K562 (cell line): ENCODE measurements at regions not wholly inside any gene's neighbourhood (a gene's known extent, or its start where the extent isn't known, plus 50 kb on each side); places are given as distances from the start of the nearest gene placed in this dataset.

Experiments
- ATAC-seq: fragments of 200-7000 bp; cut with Tn5 transposase; 3 replicates; pipeline ENCODE4 v1.9.1; 2020; ENCODE audit warnings: moderate library complexity
- BruUV-seq: library from RNA; stranded (reverse); fragments of 400-500 nt; replicated peaks from 2 replicates; lab custom pipeline; 2021; lab: Mats Ljungman, UMichigan
- CTCF ChIA-PET: fragments of 300-600 bp; formaldehyde crosslinking; extraction: SDS; loops from one replicate; lab custom pipeline; 2021; ENCODE audit warnings: low intra/inter-chr PET ratio; lab: Yijun Ruan, JAX
- POLR2A ChIA-PET: fragments of 300-600, 350-650 bp; sonication (Branson Sonifier 250); formaldehyde crosslinking; extraction: SDS; loops from one replicate; lab custom pipeline; 2021; ENCODE audit warnings: antibody characterized with exemption, inconsistent platforms; lab: Yijun Ruan, JAX
- DNase-seq, 4 experiments: peaks; one replicate each; pipeline versions ENCODE4 v3.0.0 to v3.0.0-alpha.2; 2011 to 2018; ENCODE audit warnings: low spot score in 3 of 4, mixed read lengths in 3 of 4; ENCODE audit errors: extremely low read depth in 1 of 4
- FAIRE-seq: peaks from 2 replicates; lab custom pipeline; 2011; peaks lifted over from hg19 to GRCh38; lab: Jason Lieb, UNC
- H2AFZ ChIP-seq: 2 replicates; pipeline ENCODE4 v1.6.0; 2011; ENCODE audit warnings: low read depth, low read length, control low read depth, inconsistent platforms
- H3K27ac ChIP-seq: fragments of 200-600 bp; 3 replicates; pipeline ENCODE4 v1.8.0; 2011; ENCODE audit warnings: low read depth, mild to moderate bottlenecking, control low read depth, inconsistent platforms, low read length, moderate library complexity, mixed read lengths; ENCODE audit errors: extremely low read depth
- H3K27me3 ChIP-seq, 2 experiments: fragments of 300-600 bp in 1 of 2; 2 replicates in 1 of 2; 3 replicates in 1 of 2; pipeline versions ENCODE4 v1.6.0 to v1.8.0; 2011; ENCODE audit warnings: inconsistent platforms in 2 of 2, low read length in 2 of 2, mild to moderate bottlenecking in 1 of 2, mixed read lengths in 1 of 2, moderate library complexity in 1 of 2; ENCODE audit not compliant: control insufficient read depth in 2 of 2, insufficient read depth in 2 of 2
- H3K36me3 ChIP-seq: fragments of 300-600 bp; 3 replicates; pipeline ENCODE4 v1.8.0; 2011; ENCODE audit warnings: mild to moderate bottlenecking, low read length, inconsistent platforms; ENCODE audit not compliant: control insufficient read depth, insufficient read depth
- H3K4me1 ChIP-seq, 2 experiments: fragments of 200-600 bp in 1 of 2; replicated peaks in 1 of 2; 2 replicates in 1 of 2; 3 replicates in 1 of 2; pipeline versions ENCODE4 v1.5.1 to v1.8.0; 2011; ENCODE audit warnings: inconsistent platforms in 2 of 2, low read length in 2 of 2, mild to moderate bottlenecking in 1 of 2, mixed read lengths in 1 of 2, moderate library complexity in 1 of 2; ENCODE audit not compliant: control insufficient read depth in 2 of 2, insufficient read depth in 2 of 2
- H3K4me2 ChIP-seq: 2 replicates; pipeline ENCODE4 v1.6.1; 2011; ENCODE audit warnings: low read length, control low read depth, inconsistent platforms, mixed read lengths; ENCODE audit not compliant: insufficient read depth
- H3K4me3 ChIP-seq: fragments of 200-600 bp; sonication (generic), shearing (Covaris generic); 2 replicates; pipeline ENCODE4 v1.5.1; 2016; ENCODE audit warnings: control low read depth, inconsistent platforms
- H3K79me2 ChIP-seq: fragments of 200-600 bp; 3 replicates; pipeline ENCODE4 v1.8.0; 2011; ENCODE audit warnings: low read length, inconsistent platforms; ENCODE audit not compliant: control insufficient read depth, insufficient read depth
- H3K9ac ChIP-seq, 2 experiments: 2 replicates each; pipeline versions ENCODE4 v1.6.0 to v1.6.1; 2011; ENCODE audit warnings: low read depth in 2 of 2, low read length in 2 of 2, control low read depth in 1 of 2, inconsistent platforms in 1 of 2, mild to moderate bottlenecking in 1 of 2, mixed read lengths in 1 of 2; ENCODE audit not compliant: insufficient read depth in 1 of 2
- H3K9me1 ChIP-seq: one replicate; pipeline ENCODE4 v1.6.0; 2011; ENCODE audit warnings: inconsistent platforms, mild to moderate bottlenecking, low read length, moderate library complexity; ENCODE audit not compliant: control insufficient read depth, insufficient read depth
- H3K9me3 ChIP-seq: replicated peaks from 2 replicates; pipeline ENCODE4 v1.5.1; 2011; ENCODE audit warnings: low read depth, low read length, inconsistent platforms; ENCODE audit not compliant: control insufficient read depth, insufficient read depth
- H4K20me1 ChIP-seq: replicated peaks from 2 replicates; pipeline ENCODE4 v1.6.1; 2011; ENCODE audit warnings: low read length, inconsistent platforms, mixed read lengths; ENCODE audit not compliant: control insufficient read depth, insufficient read depth
- CBFB ChIP-seq: sonication (generic); formaldehyde crosslinking; IDR thresholded peaks from 2 replicates; pipeline ENCODE4 v1.4.0; 2020; ENCODE audit warnings: mild to moderate bottlenecking, missing genetic modification reagents
- CBX2 ChIP-seq: fragments of 200-600 bp; sonication (generic); IDR thresholded peaks from one replicate; pipeline ENCODE4 v1.6.1; 2012; ENCODE audit warnings: mild to moderate bottlenecking, low read length, inconsistent platforms; ENCODE audit not compliant: insufficient read depth, poor library complexity, severe bottlenecking
- DNMT1 ChIP-seq: fragments of 450-650 bp; IDR thresholded peaks from 2 replicates; pipeline ENCODE4 v1.6.1; 2016; ENCODE audit warnings: antibody characterized with exemption, mild to moderate bottlenecking
- HDAC6 ChIP-seq: IDR thresholded peaks from 2 replicates; pipeline ENCODE4 v1.6.1; 2012; ENCODE audit warnings: low read depth, mild to moderate bottlenecking, control low read depth, inconsistent platforms, low read length, moderate library complexity
- MEIS2 ChIP-seq: fragments of 450-650 bp; IDR thresholded peaks from 2 replicates; pipeline ENCODE4 v1.6.1; 2014; ENCODE audit warnings: mild to moderate bottlenecking; ENCODE audit not compliant: partially characterized antibody
- MTF1 ChIP-seq: fragments of 250-450 bp; sonication (Bioruptor Pico); IDR thresholded peaks from 2 replicates; pipeline ENCODE4 v1.9.0; 2021; ENCODE audit warnings: moderate library complexity, mild to moderate bottlenecking, inconsistent platforms, borderline replicate concordance
- NFE2 ChIP-seq: IDR thresholded peaks from 2 replicates; pipeline ENCODE4 v1.6.1; 2014; ENCODE audit warnings: antibody characterized with exemption, low read depth
- NR4A1 ChIP-seq, 2 experiments: fragments of 250-450 bp in 1 of 2; fragments of 450-650 bp in 1 of 2; sonication (Bioruptor Pico) in 1 of 2; IDR thresholded peaks; 2 replicates each; pipeline versions ENCODE4 v1.4.0 to v1.6.1; 2016 to 2020; ENCODE audit warnings: mild to moderate bottlenecking in 2 of 2, missing compliant biosample characterization in 1 of 2, missing genetic modification characterization in 1 of 2, moderate library complexity in 1 of 2
- XRCC5 ChIP-seq: fragments of 200-400 bp; formaldehyde crosslinking; IDR thresholded peaks from 2 replicates; pipeline ENCODE4 v1.6.1; 2017; ENCODE audit warnings: low read depth, mild to moderate bottlenecking, low read length
- WGBS: fragments of 100-300 bp; shearing (Covaris generic); methylation state at CpG from one replicate; pipeline ENCODE4 v1.1.6; 2016; ENCODE audit warnings: low coverage, mixed read lengths; ENCODE audit not compliant: insufficient coverage; ENCODE audit errors: missing lambda C conversion rate; 5-methylcytosine and 5-hydroxymethylcytosine counted together
- in situ Hi-C: fragments of 300-500 bp; cut with MboI; formaldehyde crosslinking; loops from 4 replicates; pipeline ENCODE4 v1.15.0; 2018; ENCODE audit warnings: inconsistent platforms, mixed read lengths
- intact Hi-C: fragments of 100-400 bp; cut with micrococcal nuclease; formaldehyde crosslinking; loops from 2 replicates; pipeline ENCODE4 v1.14.2; 2022
- TF ChIP-seq, protein P1 (sequence below): sonication (generic); formaldehyde crosslinking; IDR thresholded peaks from 2 replicates; pipeline ENCODE4 v1.8.0; 2022; ENCODE audit warnings: missing genetic modification reagents, mild to moderate bottlenecking, borderline replicate concordance
- TF ChIP-seq, protein P2 (sequence below): fragments of 450-650 bp; IDR thresholded peaks from 2 replicates; pipeline ENCODE4 v1.6.1; 2016; ENCODE audit warnings: low read depth

DNA sequence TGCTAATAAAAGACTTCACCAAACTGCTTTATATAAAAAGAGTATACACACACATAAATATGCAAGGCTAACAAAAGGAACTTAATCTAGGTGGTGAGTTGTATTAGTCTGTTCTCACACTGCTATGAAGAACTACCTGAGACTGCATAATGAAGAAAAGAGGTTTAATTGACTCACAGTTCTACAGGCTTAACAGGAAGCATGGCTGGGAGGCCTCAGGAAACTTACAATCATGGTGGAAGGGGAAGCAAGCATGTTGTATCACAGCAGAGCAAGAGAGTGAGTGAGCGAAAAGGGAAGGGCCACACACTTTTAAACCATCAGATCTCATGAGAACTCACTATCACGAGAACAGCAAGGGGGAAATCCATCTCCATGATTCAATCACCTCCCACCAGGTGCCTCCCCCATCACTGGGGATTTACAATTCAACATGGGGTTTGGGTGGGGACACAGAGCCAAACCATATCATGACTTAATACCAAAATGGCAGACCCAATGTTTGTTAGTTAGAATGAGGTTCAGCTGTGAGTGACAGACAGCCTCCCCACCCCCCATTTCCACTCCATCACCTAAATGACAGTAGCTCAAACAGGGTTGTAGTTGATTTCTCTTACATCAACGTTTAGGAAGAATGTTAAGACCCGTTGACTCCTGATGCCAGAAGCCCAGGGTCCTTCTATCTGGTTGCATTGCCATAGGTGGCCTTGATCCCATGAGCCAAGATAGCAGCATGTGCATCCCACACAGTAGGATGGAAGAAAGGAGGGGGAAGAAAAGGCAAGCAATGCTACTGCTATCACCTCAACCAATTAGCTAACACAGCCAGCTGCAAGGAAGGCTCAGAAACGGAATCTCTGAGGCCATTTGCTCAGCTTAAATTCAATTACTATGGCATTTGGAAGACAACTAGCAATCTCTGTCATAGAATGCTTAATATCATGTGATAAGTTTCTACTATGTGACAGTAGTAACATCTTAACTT is 77.0 kb downstream of the CCDC71L start:
- intact Hi-C loops = no loop called here
- WGBS = 53% methylated on average over 5 of the region's 5 CpGs
- H3K4me3 ChIP-seq = no peak overlapping the region
- ChIA-PET CTCF (no interaction called here), POLR2A (interaction anchor here (0.6 to 1.9 kb wide), 4 partner anchors 10 to 194 kb away, joined by 3 to 6 read pairs (median 3); no protein-coding TSS in a partner anchor)
- no peak for ATAC-seq
- no peak overlapping the region for H3K27ac ChIP-seq
- H3K9me3 ChIP-seq = no peaks in the 10 kb centered on the region
- no peak overlapping the region for H3K4me2 ChIP-seq
- no peaks in the 10 kb centered on the region for H3K79me2 ChIP-seq
- no peaks in the 10 kb centered on the region for H4K20me1 ChIP-seq
- H3K9ac ChIP-seq = no peak overlapping the region
- in situ Hi-C loops = no loop called here
- peaks cover 4% of the 10 kb centered on the region for H3K9me1 ChIP-seq
- peak overlapping the region; percentile 63; the same call in 1 of the 2 replicates for H2AFZ ChIP-seq
- no TSS peak for BruUV-seq
- FAIRE-seq = no peak
- peak in 1 of 4 experiments; percentile 15 for DNase-seq
- no peaks in the 10 kb centered on the region for H3K27me3 ChIP-seq
- H3K4me1 ChIP-seq = peaks cover 8 to 33% of the 10 kb centered on the region in 2 experiments
- H3K36me3 ChIP-seq = no peaks in the 10 kb centered on the region
- no peak for TF ChIP-seq DNMT1
- TF ChIP-seq XRCC5 = no peak
- TF ChIP-seq CBFB (CRISPR knock-in tag) = no peak
- no peak for TF ChIP-seq MTF1
- TF ChIP-seq HDAC6 = no peak
- TF ChIP-seq NFE2 = no peak
- TF ChIP-seq, protein P1, sequence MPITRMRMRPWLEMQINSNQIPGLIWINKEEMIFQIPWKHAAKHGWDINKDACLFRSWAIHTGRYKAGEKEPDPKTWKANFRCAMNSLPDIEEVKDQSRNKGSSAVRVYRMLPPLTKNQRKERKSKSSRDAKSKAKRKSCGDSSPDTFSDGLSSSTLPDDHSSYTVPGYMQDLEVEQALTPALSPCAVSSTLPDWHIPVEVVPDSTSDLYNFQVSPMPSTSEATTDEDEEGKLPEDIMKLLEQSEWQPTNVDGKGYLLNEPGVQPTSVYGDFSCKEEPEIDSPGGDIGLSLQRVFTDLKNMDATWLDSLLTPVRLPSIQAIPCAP (CRISPR knock-in tag) = no peak
- TF ChIP-seq CBX2 = no peak
- TF ChIP-seq NR4A1 (CRISPR knock-in tag; IDR thresholded peaks at IDR 0.05) = no peak
- 0 out of 2 replicates have a peak, but pooled peaks have one; percentile 33 for TF ChIP-seq NR4A1 (tag; IDR thresholded peaks at IDR 0.05)
- TF ChIP-seq MEIS2 = peak; percentile 70
- TF ChIP-seq, protein P2, sequence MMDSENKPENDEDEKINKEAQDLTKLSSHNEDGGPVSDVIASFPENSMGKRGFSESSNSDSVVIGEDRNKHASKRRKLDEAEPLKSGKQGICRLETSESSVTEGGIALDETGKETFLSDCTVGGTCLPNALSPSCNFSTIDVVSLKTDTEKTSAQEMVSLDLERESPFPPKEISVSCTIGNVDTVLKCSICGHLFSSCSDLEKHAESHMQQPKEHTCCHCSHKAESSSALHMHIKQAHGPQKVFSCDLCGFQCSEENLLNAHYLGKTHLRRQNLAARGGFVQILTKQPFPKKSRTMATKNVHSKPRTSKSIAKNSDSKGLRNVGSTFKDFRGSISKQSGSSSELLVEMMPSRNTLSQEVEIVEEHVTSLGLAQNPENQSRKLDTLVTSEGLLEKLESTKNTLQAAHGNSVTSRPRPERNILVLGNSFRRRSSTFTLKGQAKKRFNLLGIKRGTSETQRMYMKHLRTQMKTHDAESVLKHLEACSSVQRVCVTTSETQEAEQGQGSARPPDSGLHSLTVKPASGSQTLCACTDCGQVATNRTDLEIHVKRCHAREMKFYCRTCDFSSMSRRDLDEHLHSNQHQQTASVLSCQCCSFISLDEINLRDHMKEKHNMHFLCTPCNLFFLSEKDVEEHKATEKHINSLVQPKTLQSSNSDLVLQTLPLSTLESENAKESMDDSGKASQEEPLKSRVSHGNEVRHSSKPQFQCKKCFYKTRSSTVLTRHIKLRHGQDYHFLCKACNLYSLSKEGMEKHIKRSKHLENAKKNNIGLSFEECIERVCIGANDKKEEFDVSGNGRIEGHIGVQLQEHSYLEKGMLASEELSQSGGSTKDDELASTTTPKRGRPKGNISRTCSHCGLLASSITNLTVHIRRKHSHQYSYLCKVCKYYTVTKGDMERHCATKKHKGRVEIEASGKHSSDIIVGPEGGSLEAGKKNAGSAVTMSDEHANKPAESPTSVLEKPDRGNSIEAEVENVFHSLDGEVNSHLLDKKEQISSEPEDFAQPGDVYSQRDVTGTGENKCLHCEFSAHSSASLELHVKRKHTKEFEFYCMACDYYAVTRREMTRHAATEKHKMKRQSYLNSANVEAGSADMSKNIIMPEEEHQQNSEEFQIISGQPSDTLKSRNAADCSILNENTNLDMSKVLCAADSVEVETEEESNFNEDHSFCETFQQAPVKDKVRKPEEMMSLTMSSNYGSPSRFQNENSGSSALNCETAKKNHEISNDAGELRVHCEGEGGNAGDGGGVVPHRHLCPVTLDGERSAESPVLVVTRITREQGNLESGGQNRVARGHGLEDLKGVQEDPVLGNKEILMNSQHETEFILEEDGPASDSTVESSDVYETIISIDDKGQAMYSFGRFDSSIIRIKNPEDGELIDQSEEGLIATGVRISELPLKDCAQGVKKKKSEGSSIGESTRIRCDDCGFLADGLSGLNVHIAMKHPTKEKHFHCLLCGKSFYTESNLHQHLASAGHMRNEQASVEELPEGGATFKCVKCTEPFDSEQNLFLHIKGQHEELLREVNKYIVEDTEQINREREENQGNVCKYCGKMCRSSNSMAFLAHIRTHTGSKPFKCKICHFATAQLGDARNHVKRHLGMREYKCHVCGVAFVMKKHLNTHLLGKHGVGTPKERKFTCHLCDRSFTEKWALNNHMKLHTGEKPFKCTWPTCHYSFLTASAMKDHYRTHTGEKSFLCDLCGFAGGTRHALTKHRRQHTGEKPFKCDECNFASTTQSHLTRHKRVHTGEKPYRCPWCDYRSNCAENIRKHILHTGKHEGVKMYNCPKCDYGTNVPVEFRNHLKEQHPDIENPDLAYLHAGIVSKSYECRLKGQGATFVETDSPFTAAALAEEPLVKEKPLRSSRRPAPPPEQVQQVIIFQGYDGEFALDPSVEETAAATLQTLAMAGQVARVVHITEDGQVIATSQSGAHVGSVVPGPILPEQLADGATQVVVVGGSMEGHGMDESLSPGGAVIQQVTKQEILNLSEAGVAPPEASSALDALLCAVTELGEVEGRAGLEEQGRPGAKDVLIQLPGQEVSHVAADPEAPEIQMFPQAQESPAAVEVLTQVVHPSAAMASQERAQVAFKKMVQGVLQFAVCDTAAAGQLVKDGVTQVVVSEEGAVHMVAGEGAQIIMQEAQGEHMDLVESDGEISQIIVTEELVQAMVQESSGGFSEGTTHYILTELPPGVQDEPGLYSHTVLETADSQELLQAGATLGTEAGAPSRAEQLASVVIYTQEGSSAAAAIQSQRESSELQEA = no peak
